Thyroid gland (tissue), 4 donors: ENCODE measurements at regions not wholly inside any gene's neighbourhood (a gene's known extent, or its start where the extent isn't known, plus 50 kb on each side); places are given as distances from the start of the nearest gene placed in this dataset.

ENCODE experiments used
- DNase-seq, 2 donors: peaks; one replicate each; pipeline ENCODE4 v3.0.0-alpha.2; 2019
- H3K27ac ChIP-seq, 3 donors: fragments of 200-600 bp; sonication (generic); 1 replicate in 2 of 3; 2 replicates in 1 of 3; pipeline ENCODE4 v1.5.1; 2016 to 2019; ENCODE audit warnings: mild to moderate bottlenecking in 1 of 3, moderate library complexity in 1 of 3
- H3K27me3 ChIP-seq: fragments of 200-600 bp; sonication (generic); one replicate; pipeline ENCODE4 v1.5.1; 2019
- H3K36me3 ChIP-seq, 2 donors: fragments of 200-600 bp; sonication (generic); one replicate each; pipeline ENCODE4 v1.5.1; 2016 to 2019
- H3K4me1 ChIP-seq, 2 donors: fragments of 200-600 bp; sonication (generic); one replicate each; pipeline ENCODE4 v1.5.1; 2017 to 2019
- H3K4me3 ChIP-seq, 3 donors: fragments of 200-600 bp; sonication (generic); replicated peaks in 1 of 3; 1 replicate in 2 of 3; 2 replicates in 1 of 3; pipeline ENCODE4 v1.5.1; 2016; ENCODE audit warnings: mild to moderate bottlenecking in 1 of 3
- H3K9me3 ChIP-seq: fragments of 200-600 bp; sonication (generic); one replicate; pipeline ENCODE4 v1.5.1; 2017
- CTCF ChIP-seq, 6 experiments: fragments of 200-600 bp in 3 of 6; fragments of 450-650 bp in 3 of 6; sonication (generic) in 3 of 6; IDR thresholded peaks; one replicate each; pipeline ENCODE4 v1.5.1; 2016 to 2019; ENCODE audit warnings: antibody characterized with exemption in 6 of 6, mild to moderate bottlenecking in 2 of 6, inconsistent platforms in 1 of 6, moderate library complexity in 1 of 6
- POLR2A ChIP-seq, 2 donors: fragments of 450-650 bp; IDR thresholded peaks; one replicate each; pipeline ENCODE4 v1.6.1; 2017; ENCODE audit warnings: antibody characterized with exemption in 2 of 2, mild to moderate bottlenecking in 2 of 2, moderate library complexity in 1 of 2
- WGBS, 2 donors: methylation state at CpG; one replicate each; pipeline ENCODE4 v1.1.5; 2017; 5-methylcytosine and 5-hydroxymethylcytosine counted together
- intact Hi-C: fragments of 100-400 bp; cut with DNase I; formaldehyde crosslinking; loops from one replicate; pipeline ENCODE4 v1.15.1; 2023

- H3K4me1 ChIP-seq = no peaks in the 10 kb centered on the region
- intact Hi-C loops = no loop called here
- no peak overlapping the region for H3K4me3 ChIP-seq
- no peaks in the 10 kb centered on the region for H3K9me3 ChIP-seq
- no peak for DNase-seq
- no peak for TF ChIP-seq CTCF (IDR thresholded peaks at IDR 0.05)
- no peak for TF ChIP-seq POLR2A (IDR thresholded peaks at IDR 0.05)
- no peaks in the 10 kb centered on the region for H3K27me3 ChIP-seq
- WGBS, 2 donors = 95 to 96% methylated on average over 1 of the region's 1 CpG
- H3K36me3 ChIP-seq = no peaks in the 10 kb centered on the region
- no peak overlapping the region for H3K27ac ChIP-seq
These were observed 96.3 kb upstream of the QRFPR start for GRCh38 chr4:121477079-121477478.

DNA sequence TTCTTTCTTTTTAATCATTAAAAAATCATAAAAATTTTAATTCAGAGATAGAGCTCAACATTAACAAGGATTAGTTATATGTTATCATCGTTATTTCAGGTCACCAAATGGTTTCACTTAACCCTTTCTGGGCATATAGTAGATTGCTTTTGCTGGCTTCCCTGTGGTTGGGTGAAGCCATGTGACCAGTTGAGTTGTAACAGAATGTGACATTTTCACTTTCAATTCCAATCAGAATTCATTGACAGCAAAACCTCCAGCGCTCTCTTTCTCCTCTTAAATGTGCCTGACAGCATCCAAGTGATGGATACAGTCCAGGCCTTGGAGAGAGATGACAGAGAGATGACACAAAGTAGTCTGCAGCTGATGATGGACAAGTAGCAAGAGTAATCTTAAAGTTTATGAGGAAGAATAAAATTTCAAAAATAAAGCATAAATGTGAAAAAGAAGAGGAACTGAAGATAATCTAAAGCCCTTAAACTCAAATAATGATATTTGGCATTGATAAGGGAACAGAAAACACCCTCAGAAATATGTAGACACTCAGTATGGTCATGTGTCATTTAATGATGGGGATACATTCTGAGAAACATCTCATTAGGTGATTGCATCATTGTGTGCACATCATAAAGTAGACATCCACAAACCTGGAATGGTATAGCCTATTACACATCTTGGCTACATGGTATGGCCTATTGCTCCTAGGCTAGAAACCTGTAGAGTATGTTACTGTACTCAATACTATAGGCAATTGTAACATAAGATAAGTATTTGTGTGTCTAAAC, 92.3 kb upstream of the QRFPR start:
- TF ChIP-seq POLR2A (IDR thresholded peaks at IDR 0.05) = no peak
- TF ChIP-seq CTCF (IDR thresholded peaks at IDR 0.05) = no peak
- no peak overlapping the region for H3K4me3 ChIP-seq
- no peaks in the 10 kb centered on the region for H3K27me3 ChIP-seq
- H3K9me3 ChIP-seq = no peaks in the 10 kb centered on the region
- intact Hi-C loops = no loop called here
- no peaks in the 10 kb centered on the region for H3K4me1 ChIP-seq
- no peak for DNase-seq
- no peak overlapping the region for H3K27ac ChIP-seq
- H3K36me3 ChIP-seq = no peaks in the 10 kb centered on the region
- WGBS, 2 donors = 86 to 88% methylated on average over 2 of the region's 2 CpGs

GRCh38 chr4:121464854-121465253, 84.0 kb upstream of the QRFPR start:
- intact Hi-C loops = loop anchor here (5.0 kb wide), 1 partner anchor 182 kb away; no protein-coding TSS in a partner anchor

GRCh38 chr4:121462660-121463261, 81.9 kb upstream of the QRFPR start:
- Histone ChIP-seq H3K36me3 (no peaks in the 10 kb centered on the region), H3K4me1 (no peaks in the 10 kb centered on the region), H3K27me3 (no peaks in the 10 kb centered on the region), H3K4me3 (no peak overlapping the region), H3K27ac (no peak overlapping the region), H3K9me3 (no peaks in the 10 kb centered on the region)
- peak; percentile 49 to 55 for DNase-seq
- TF ChIP-seq CTCF (IDR thresholded peaks at IDR 0.05) (peak in 5 of 6 experiments; percentile 22 to 69 (median 62)), POLR2A (IDR thresholded peaks at IDR 0.05) (no peak)
- WGBS, 2 donors = 52 to 53% methylated on average over 5 of the region's 5 CpGs
- intact Hi-C loops = no loop called here

More at GRCh38 chr4:121464854-121465253, 84.0 kb upstream of the QRFPR start:
- Histone ChIP-seq H3K36me3 (no peaks in the 10 kb centered on the region), H3K4me3 (no peak overlapping the region), H3K27me3 (no peaks in the 10 kb centered on the region), H3K4me1 (no peaks in the 10 kb centered on the region), H3K9me3 (no peaks in the 10 kb centered on the region), H3K27ac (no peak overlapping the region)
- 87 to 88% methylated on average over 2 of the region's 2 CpGs for WGBS, 2 donors
- no peak for DNase-seq
- TF ChIP-seq CTCF (IDR thresholded peaks at IDR 0.05) (no peak), POLR2A (IDR thresholded peaks at IDR 0.05) (no peak)

DNA sequence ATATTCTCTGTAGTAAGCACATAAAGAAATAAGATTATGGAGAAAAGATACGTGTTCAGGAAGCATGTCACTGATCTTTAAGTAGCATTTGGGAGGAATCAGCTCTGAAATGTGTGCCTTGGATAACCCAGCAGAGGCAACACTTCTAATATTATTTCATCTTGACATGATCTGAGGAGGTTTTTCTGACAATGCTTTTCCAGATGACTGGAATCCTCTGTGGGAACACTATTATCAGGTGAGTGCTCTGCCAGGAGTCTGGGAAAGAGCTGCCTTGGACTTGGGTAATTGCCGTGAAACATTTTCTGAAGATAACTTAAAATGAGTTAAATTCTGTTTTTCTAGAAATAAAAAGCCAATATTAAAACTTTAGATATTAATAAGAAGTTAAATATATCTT, 78.2 kb upstream of the QRFPR start:
- 75 to 84% methylated on average over 2 of the region's 2 CpGs for WGBS, 2 donors
- intact Hi-C loops = no loop called here
- DNase-seq = no peak
- H3K36me3 ChIP-seq = no peaks in the 10 kb centered on the region
- H3K4me1 ChIP-seq = no peaks in the 10 kb centered on the region
- H3K9me3 ChIP-seq = no peaks in the 10 kb centered on the region
- H3K27me3 ChIP-seq = no peaks in the 10 kb centered on the region
- no peak for TF ChIP-seq POLR2A (IDR thresholded peaks at IDR 0.05)
- TF ChIP-seq CTCF (IDR thresholded peaks at IDR 0.05) = no peak
- no peak overlapping the region for H3K4me3 ChIP-seq
- no peak overlapping the region for H3K27ac ChIP-seq
